SW 1271 (cell line): ENCODE measurements at regions not wholly inside any gene's neighbourhood (a gene's known extent, or its start where the extent isn't known, plus 50 kb on each side); places are given as distances from the start of the nearest gene placed in this dataset.
A peak's percentile ranks its signal among the peaks of the same experiment; 100 is the strongest.

Source experiments
- DNase-seq, 2 experiments: peaks; one replicate each; lab custom pipeline; 2025; lab: John Stamatoyannopoulos, UW

GRCh38 chr6:96465321-96465903, 56.2 kb upstream of the UFL1 start:
- DNase-seq, result no peak

DNA sequence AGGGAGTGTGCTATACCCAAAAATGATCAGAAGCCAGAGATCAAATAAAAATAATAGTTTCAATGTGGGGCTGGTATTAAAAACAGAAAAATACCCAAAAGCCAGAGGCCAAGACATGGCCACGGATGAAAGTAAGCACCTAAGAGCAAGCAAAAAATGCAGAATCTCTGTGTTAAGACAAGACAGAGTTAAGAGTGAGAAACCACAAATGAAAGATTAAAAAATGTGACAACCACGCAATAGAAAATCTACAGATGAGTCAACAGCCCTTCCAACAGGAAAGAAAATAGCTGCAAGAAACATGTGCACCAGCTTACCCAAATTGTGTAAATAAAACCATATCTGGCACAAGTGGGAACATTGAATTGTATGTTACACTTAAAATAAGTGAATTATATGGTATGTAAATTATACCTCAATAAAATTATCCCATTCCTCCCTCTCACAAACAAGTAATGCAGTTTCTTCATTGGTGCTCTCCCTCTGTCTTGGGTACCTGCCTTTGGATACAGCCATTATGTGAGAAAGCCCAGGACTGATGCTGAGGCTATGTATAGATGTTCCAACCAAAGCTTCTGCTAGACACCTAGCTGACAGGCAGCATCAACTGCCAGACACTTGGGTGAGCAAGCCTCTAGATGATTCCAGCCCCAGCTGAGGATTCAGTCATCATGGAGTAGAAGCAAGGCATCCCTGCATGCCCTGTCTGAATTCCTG, 55.3 kb upstream of the UFL1 start:
- DNase-seq, result no peak

DNA sequence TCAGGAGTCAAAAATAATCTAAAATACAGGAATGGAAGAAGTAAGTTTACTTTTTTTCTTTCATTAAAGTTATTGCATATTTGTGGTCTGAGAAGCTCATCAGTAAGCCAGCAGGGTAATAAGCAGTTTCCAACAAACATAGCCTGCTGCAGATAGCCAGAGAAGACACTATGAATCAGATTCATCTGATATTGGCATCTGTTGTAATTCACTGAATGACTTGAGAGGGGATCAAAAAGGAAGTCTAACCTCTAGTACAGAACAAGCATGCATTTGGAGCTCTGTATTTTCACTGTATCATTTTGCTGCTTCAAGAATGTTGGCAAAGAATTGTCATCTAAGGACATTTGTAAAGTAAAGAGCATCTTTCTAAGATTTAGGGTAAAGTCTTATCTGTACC, 53.8 kb upstream of the UFL1 start:
- no peak for DNase-seq

- DNase-seq, result no peak
Measured at GRCh38 chr6:96468281-96468680, 53.3 kb upstream of the UFL1 start.

GRCh38 chr6:96468681-96469224, 52.9 kb upstream of the UFL1 start:
- DNase-seq, result peak in 1 of 2 experiments; percentile 7

GRCh38 chr6:96469312-96469711, 52.3 kb upstream of the UFL1 start:
- DNase-seq, result no peak

GRCh38 chr6:96470296-96470695, 51.3 kb upstream of the UFL1 start:
- no peak for DNase-seq
